OCI-LY3 (cell line): ENCODE measurements at regions not wholly inside any gene's neighbourhood (a gene's known extent, or its start where the extent isn't known, plus 50 kb on each side); places are given as distances from the start of the nearest gene placed in this dataset.

Source experiments
- CTCF ChIP-seq: fragments of 200-600, 300-600 bp; sonication (generic); IDR thresholded peaks from 2 replicates; pipeline ENCODE4 v1.5.1; 2014; ENCODE audit warnings: antibody characterized with exemption, low read length, low read depth
- EZH2phosphoT487 ChIP-seq: fragments of 200-600 bp; shearing (Covaris generic); IDR thresholded peaks from 2 replicates; pipeline ENCODE4 v1.6.1; 2018; ENCODE audit warnings: antibody characterized with exemption, mixed run types, low read depth

- TF ChIP-seq CTCF, result no peak
- TF ChIP-seq EZH2phosphoT487, result no peak
Measured at GRCh38 chr11:122280870-122281269, 164.9 kb upstream of the BLID start.
